DND-41 (cell line): ENCODE measurements at regions not wholly inside any gene's neighbourhood (a gene's known extent, or its start where the extent isn't known, plus 50 kb on each side); places are given as distances from the start of the nearest gene placed in this dataset.

Source experiments
- ATAC-seq: fragments of 200-7000 bp; cut with Tn5 transposase; 3 replicates; pipeline ENCODE4 v1.9.1; 2021; ENCODE audit warnings: low read depth; ENCODE audit not compliant: insufficient read depth
- DNase-seq: peaks from one replicate; pipeline ENCODE4 v3.0.0-alpha.2; 2020
- H2AFZ ChIP-seq: 2 replicates; pipeline ENCODE4 v1.6.0; 2012; ENCODE audit warnings: low read depth, low read length
- H3K27ac ChIP-seq: 2 replicates; pipeline ENCODE4 v1.5.1; 2012; ENCODE audit warnings: low read length, inconsistent platforms
- H3K27me3 ChIP-seq: fragments of 200-600 bp; sonication (generic); 2 replicates; pipeline ENCODE4 v1.6.0; 2012; ENCODE audit warnings: low read length, mild to moderate bottlenecking, inconsistent platforms; ENCODE audit not compliant: insufficient read depth, poor library complexity
- H3K36me3 ChIP-seq: 2 replicates; pipeline ENCODE4 v1.5.1; 2012; ENCODE audit warnings: low read length, inconsistent platforms; ENCODE audit not compliant: insufficient read depth
- H3K4me1 ChIP-seq: 2 replicates; pipeline ENCODE4 v1.5.1; 2012; ENCODE audit warnings: mild to moderate bottlenecking, low read length; ENCODE audit not compliant: insufficient read depth
- H3K4me2 ChIP-seq: 2 replicates; pipeline ENCODE4 v1.6.0; 2012; ENCODE audit warnings: mild to moderate bottlenecking, moderate library complexity, low read length, inconsistent platforms; ENCODE audit not compliant: insufficient read depth
- H3K4me3 ChIP-seq, 2 experiments: fragments of 200-600 bp in 1 of 2; shearing (Covaris generic) in 1 of 2; 2 replicates each; pipeline ENCODE4 v1.5.1; 2012 to 2016; ENCODE audit warnings: inconsistent platforms in 2 of 2, low read length in 2 of 2, mild to moderate bottlenecking in 2 of 2, low read depth in 1 of 2, moderate library complexity in 1 of 2
- H3K79me2 ChIP-seq: 2 replicates; pipeline ENCODE4 v1.6.0; 2012; ENCODE audit warnings: low read length, inconsistent platforms; ENCODE audit not compliant: insufficient read depth
- H3K9ac ChIP-seq: 2 replicates; pipeline ENCODE4 v1.6.0; 2012; ENCODE audit warnings: low read depth, mild to moderate bottlenecking, inconsistent platforms, low read length, moderate library complexity
- H3K9me3 ChIP-seq: 2 replicates; pipeline ENCODE4 v1.5.1; 2012; ENCODE audit warnings: low read length, moderate library complexity, mild to moderate bottlenecking, inconsistent platforms; ENCODE audit not compliant: insufficient read depth, severe bottlenecking
- H4K20me1 ChIP-seq: 2 replicates; pipeline ENCODE4 v1.6.0; 2012; ENCODE audit warnings: low read length; ENCODE audit not compliant: insufficient read depth
- CTCF ChIP-seq: IDR thresholded peaks from 2 replicates; pipeline ENCODE4 v1.5.1; 2012; ENCODE audit warnings: borderline replicate concordance, low read length, moderate library complexity, mild to moderate bottlenecking; ENCODE audit not compliant: poor library complexity, severe bottlenecking; ENCODE audit errors: extremely low read depth
- EZH2 ChIP-seq: IDR thresholded peaks from 3 replicates; pipeline ENCODE4 v1.6.1; 2012; ENCODE audit warnings: borderline replicate concordance, low read depth, mild to moderate bottlenecking, moderate library complexity, low read length, inconsistent platforms; ENCODE audit not compliant: severe bottlenecking

- Histone ChIP-seq H4K20me1 (no peaks in the 10 kb centered on the region), H3K4me2 (no peak overlapping the region), H3K79me2 (no peaks in the 10 kb centered on the region), H3K4me1 (no peaks in the 10 kb centered on the region), H2AFZ (no peak overlapping the region), H3K9ac (no peak overlapping the region), H3K9me3 (no peaks in the 10 kb centered on the region), H3K27me3 (no peaks in the 10 kb centered on the region), H3K4me3 (no peak overlapping the region), H3K27ac (no peak overlapping the region), H3K36me3 (no peaks in the 10 kb centered on the region)
- DNase-seq = no peak
- TF ChIP-seq EZH2 (no peak), CTCF (no peak)
- ATAC-seq = no peak
These were observed 258.3 kb upstream of the ADAMTSL1 start for GRCh38 chr9:18215626-18216025.

GRCh38 chr9:18216376-18216775 is 257.6 kb upstream of the ADAMTSL1 start:
- Histone ChIP-seq H3K9me3 (no peaks in the 10 kb centered on the region), H3K9ac (no peak overlapping the region), H2AFZ (no peak overlapping the region), H3K27me3 (no peaks in the 10 kb centered on the region), H3K4me3 (no peak overlapping the region), H3K27ac (no peak overlapping the region), H3K4me1 (no peaks in the 10 kb centered on the region), H4K20me1 (no peaks in the 10 kb centered on the region), H3K4me2 (no peak overlapping the region), H3K36me3 (no peaks in the 10 kb centered on the region), H3K79me2 (no peaks in the 10 kb centered on the region)
- no peak for TF ChIP-seq EZH2
- no peak for TF ChIP-seq CTCF
- ATAC-seq (no peak), DNase-seq (no peak)

- no peaks in the 10 kb centered on the region for H3K79me2 ChIP-seq
- no peaks in the 10 kb centered on the region for H3K4me1 ChIP-seq
- no peak for TF ChIP-seq CTCF
- TF ChIP-seq EZH2 = no peak
- H3K4me2 ChIP-seq = no peak overlapping the region
- DNase-seq = no peak
- H3K27ac ChIP-seq = no peak overlapping the region
- no peak overlapping the region for H3K9ac ChIP-seq
- ATAC-seq = no peak
- H3K9me3 ChIP-seq = no peaks in the 10 kb centered on the region
- no peaks in the 10 kb centered on the region for H3K36me3 ChIP-seq
- H3K27me3 ChIP-seq = no peaks in the 10 kb centered on the region
- no peaks in the 10 kb centered on the region for H4K20me1 ChIP-seq
- no peak overlapping the region for H3K4me3 ChIP-seq
- no peak overlapping the region for H2AFZ ChIP-seq
These were observed 245.9 kb upstream of the ADAMTSL1 start for GRCh38 chr9:18228101-18228500.
